SKM-1 treated with dmso at 0.1 percent for 144 hours (cell line): ENCODE measurements at regions not wholly inside any gene's neighbourhood (a gene's known extent, or its start where the extent isn't known, plus 50 kb on each side); places are given as distances from the start of the nearest gene placed in this dataset.

Experiments used
- DNase-seq: peaks from one replicate; lab custom pipeline; 2025; ENCODE audit not compliant: unreplicated experiment; lab: John Stamatoyannopoulos, UW

GRCh38 chr20:60877071-60877857 lies 374.8 kb upstream of the CDH4 start:
- no peak for DNase-seq

GRCh38 chr20:60882836-60883235 lies 369.2 kb upstream of the CDH4 start:
- no peak for DNase-seq

GRCh38 chr20:60883496-60883895 lies 368.6 kb upstream of the CDH4 start:
- DNase-seq: no peak

- no peak for DNase-seq
Measured at GRCh38 chr20:60884277-60884676, 367.8 kb upstream of the CDH4 start.

GRCh38 chr20:60888771-60889170 lies 363.3 kb upstream of the CDH4 start:
- DNase-seq: no peak

- DNase-seq: no peak
Measured at GRCh38 chr20:60892095-60892813, 359.8 kb upstream of the CDH4 start.

GRCh38 chr20:60894091-60894490 lies 358.0 kb upstream of the CDH4 start:
- no peak for DNase-seq

- DNase-seq: no peak
Measured at GRCh38 chr20:60895363-60896079, 356.5 kb upstream of the CDH4 start.

GRCh38 chr20:60897976-60898375 lies 354.1 kb upstream of the CDH4 start:
- no peak for DNase-seq

- no peak for DNase-seq
Measured at GRCh38 chr20:60899320-60899719, 352.7 kb upstream of the CDH4 start.

- no peak for DNase-seq
Measured at GRCh38 chr20:60900618-60901017, 351.4 kb upstream of the CDH4 start.

- DNase-seq: no peak
Measured at GRCh38 chr20:60901831-60902230, 350.2 kb upstream of the CDH4 start.

- DNase-seq: no peak
Measured at GRCh38 chr20:60903325-60903971, 348.6 kb upstream of the CDH4 start.

- no peak for DNase-seq
Measured at GRCh38 chr20:60904730-60905129, 347.3 kb upstream of the CDH4 start.

- no peak for DNase-seq
Measured at GRCh38 chr20:60905919-60906318, 346.1 kb upstream of the CDH4 start.

GRCh38 chr20:60906555-60906954 lies 345.5 kb upstream of the CDH4 start:
- no peak for DNase-seq

- DNase-seq: no peak
Measured at GRCh38 chr20:60913298-60913697, 338.8 kb upstream of the CDH4 start.

- DNase-seq: no peak
Measured at GRCh38 chr20:60921022-60921622, 330.9 kb upstream of the CDH4 start.

- DNase-seq: no peak
Measured at GRCh38 chr20:60926831-60927230, 325.2 kb upstream of the CDH4 start.

GRCh38 chr20:60928341-60928740 lies 323.7 kb upstream of the CDH4 start:
- DNase-seq: no peak
